Testis (tissue), 2 donors: ENCODE measurements at regions not wholly inside any gene's neighbourhood (a gene's known extent, or its start where the extent isn't known, plus 50 kb on each side); places are given as distances from the start of the nearest gene placed in this dataset.

Experiments used
- DNase-seq: peaks from one replicate; pipeline ENCODE4 v3.0.0-alpha.2; 2019
- H3K27ac ChIP-seq, 2 donors: fragments of 200-600 bp; sonication (generic); one replicate each; pipeline ENCODE4 v1.5.1; 2019
- H3K27me3 ChIP-seq: fragments of 200-600 bp; sonication (generic); one replicate; pipeline ENCODE4 v1.5.1; 2019
- H3K36me3 ChIP-seq: fragments of 200-600 bp; sonication (generic); one replicate; pipeline ENCODE4 v1.5.1; 2017; ENCODE audit warnings: low read depth; ENCODE audit errors: missing control alignments
- H3K4me1 ChIP-seq: fragments of 200-600 bp; sonication (generic); one replicate; pipeline ENCODE4 v1.5.1; 2019
- H3K4me3 ChIP-seq, 2 donors: fragments of 200-600 bp; sonication (generic); one replicate each; pipeline ENCODE4 v1.5.1; 2017 to 2019
- H3K9me3 ChIP-seq: fragments of 200-600 bp; sonication (generic); one replicate; pipeline ENCODE4 v1.5.1; 2017
- POLR2A ChIP-seq: fragments of 450-650 bp; IDR thresholded peaks from one replicate; pipeline ENCODE4 v1.6.1; 2017; ENCODE audit warnings: antibody characterized with exemption, mild to moderate bottlenecking, moderate library complexity
- WGBS, 2 donors: methylation state at CpG; one replicate each; pipeline ENCODE4 v1.1.5; 2018; 5-methylcytosine and 5-hydroxymethylcytosine counted together
- intact Hi-C: fragments of 100-400 bp; cut with DNase I; formaldehyde crosslinking; loops from one replicate; pipeline ENCODE4 v1.15.1; 2023; ENCODE audit warnings: low total_unique reads
- TF ChIP-seq, protein P1 (sequence below), 3 experiments: fragments of 450-650 bp in 2 of 3; fragments of 200-600 bp in 1 of 3; sonication (generic) in 1 of 3; IDR thresholded peaks; one replicate each; pipeline ENCODE4 v1.5.1; 2016 to 2019; ENCODE audit warnings: antibody characterized with exemption in 3 of 3, mild to moderate bottlenecking in 2 of 3, moderate library complexity in 1 of 3

DNA sequence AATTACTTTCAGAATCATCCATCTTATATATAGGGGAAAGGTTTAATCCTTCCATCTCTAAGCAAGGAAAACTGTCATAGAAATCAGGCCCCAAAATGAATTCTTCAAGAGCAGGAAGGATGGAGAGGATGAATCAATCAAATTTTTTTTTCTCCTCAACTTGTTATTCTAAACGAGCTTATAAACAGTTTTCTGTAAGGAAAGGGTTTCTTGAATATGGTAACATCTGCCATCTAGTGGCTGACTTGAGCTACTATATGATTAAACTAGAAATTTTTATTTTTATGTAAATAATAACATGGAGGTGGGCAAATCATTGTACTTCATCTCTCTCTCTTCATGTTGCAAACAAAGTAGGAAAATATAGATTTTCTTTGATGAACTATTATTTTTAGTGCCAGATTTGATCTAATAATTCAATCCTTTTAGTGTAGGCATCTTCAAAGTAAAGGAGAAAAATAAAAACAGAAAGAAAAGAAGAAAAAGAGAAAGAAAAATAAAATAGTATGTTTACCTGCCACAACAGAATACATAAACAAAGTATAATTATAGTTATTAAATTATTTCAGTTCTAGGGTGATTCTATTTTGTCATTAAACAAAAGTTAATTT, 146.6 kb downstream of the SERPINI1 start:
- no peaks in the 10 kb centered on the region for H3K4me1 ChIP-seq
- no peak overlapping the region for H3K4me3 ChIP-seq
- no peak for TF ChIP-seq POLR2A
- TF ChIP-seq, protein P1, sequence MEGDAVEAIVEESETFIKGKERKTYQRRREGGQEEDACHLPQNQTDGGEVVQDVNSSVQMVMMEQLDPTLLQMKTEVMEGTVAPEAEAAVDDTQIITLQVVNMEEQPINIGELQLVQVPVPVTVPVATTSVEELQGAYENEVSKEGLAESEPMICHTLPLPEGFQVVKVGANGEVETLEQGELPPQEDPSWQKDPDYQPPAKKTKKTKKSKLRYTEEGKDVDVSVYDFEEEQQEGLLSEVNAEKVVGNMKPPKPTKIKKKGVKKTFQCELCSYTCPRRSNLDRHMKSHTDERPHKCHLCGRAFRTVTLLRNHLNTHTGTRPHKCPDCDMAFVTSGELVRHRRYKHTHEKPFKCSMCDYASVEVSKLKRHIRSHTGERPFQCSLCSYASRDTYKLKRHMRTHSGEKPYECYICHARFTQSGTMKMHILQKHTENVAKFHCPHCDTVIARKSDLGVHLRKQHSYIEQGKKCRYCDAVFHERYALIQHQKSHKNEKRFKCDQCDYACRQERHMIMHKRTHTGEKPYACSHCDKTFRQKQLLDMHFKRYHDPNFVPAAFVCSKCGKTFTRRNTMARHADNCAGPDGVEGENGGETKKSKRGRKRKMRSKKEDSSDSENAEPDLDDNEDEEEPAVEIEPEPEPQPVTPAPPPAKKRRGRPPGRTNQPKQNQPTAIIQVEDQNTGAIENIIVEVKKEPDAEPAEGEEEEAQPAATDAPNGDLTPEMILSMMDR (IDR thresholded peaks at IDR 0.05), result peak in 1 of 3 experiments; percentile 83
- WGBS, 2 donors, result 0 to 5% methylated on average over 1 of the region's 1 CpG
- H3K9me3 ChIP-seq, result no peaks in the 10 kb centered on the region
- H3K36me3 ChIP-seq, result no peaks in the 10 kb centered on the region
- intact Hi-C loops, result no loop called here
- H3K27me3 ChIP-seq, result no peaks in the 10 kb centered on the region
- no peak for DNase-seq
- H3K27ac ChIP-seq, result no peak overlapping the region

DNA sequence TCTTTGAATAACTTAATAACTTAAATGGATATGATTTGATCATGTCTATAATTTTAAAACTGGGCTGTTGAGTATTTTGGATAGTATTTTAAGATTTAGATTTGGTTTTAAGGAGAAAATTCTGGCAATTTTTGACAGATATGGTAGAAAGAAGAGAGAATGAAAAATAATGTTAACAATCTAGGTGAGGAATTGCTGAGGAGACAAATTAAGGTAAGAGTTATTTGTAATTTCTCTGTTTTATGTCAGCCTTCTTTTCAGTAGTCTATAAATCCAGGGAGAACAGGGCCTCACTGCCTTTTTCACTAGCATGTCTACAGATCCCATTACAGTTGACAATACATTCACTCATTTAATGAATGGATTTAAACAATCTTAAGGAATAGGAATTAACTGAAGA, 144.7 kb downstream of the SERPINI1 start:
- H3K4me3 ChIP-seq, result no peak overlapping the region
- H3K27me3 ChIP-seq, result no peaks in the 10 kb centered on the region
- no peaks in the 10 kb centered on the region for H3K9me3 ChIP-seq
- intact Hi-C loops, result no loop called here
- TF ChIP-seq, protein P1 (IDR thresholded peaks at IDR 0.05), result no peak
- no peak for TF ChIP-seq POLR2A
- no peak overlapping the region for H3K27ac ChIP-seq
- no peak for DNase-seq
- H3K36me3 ChIP-seq, result no peaks in the 10 kb centered on the region
- H3K4me1 ChIP-seq, result no peaks in the 10 kb centered on the region

DNA sequence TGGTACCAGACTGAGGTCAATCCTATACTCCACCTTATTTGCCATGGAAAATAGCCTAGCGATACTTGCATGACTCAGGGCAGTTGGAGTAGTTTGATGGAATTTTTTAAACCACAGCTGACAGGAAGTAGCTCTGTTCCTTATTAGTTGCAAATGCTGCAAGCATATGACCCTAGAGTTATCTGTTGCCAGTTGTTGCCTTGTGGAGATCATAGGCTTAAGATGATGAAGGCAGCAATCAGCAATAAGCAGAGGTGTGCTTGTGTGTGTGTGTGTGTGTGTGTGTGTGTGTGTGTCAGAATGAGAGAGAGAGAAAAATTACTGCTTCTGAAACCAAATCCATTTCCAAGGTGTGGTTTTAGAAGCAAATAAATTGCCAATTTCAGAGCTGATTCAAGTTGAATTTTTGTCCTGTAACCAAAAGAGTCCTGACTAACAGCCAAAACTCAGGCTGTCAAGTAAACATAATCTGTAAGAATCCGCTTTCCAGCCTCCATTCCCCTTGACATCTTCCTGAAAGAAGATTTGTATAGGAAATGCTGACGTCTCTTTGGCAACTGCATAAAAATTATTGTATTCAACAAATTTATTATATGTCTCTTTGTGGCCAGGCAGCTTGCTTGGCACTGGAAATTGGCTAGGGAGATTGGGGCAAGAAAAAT, 141.2 kb downstream of the SERPINI1 start:
- Histone ChIP-seq H3K4me1 (no peaks in the 10 kb centered on the region), H3K27me3 (no peaks in the 10 kb centered on the region), H3K27ac (no peak overlapping the region), H3K4me3 (no peak overlapping the region), H3K9me3 (no peaks in the 10 kb centered on the region), H3K36me3 (no peaks in the 10 kb centered on the region)
- 63 to 66% methylated on average over 3 of the region's 3 CpGs for WGBS, 2 donors
- TF ChIP-seq POLR2A, result no peak
- TF ChIP-seq, protein P1 (IDR thresholded peaks at IDR 0.05), result no peak
- no peak for DNase-seq
- intact Hi-C loops, result no loop called here
